ENCODE measurements at regions not wholly inside any gene's neighbourhood (a gene's known extent, or its start where the extent isn't known, plus 50 kb on each side); places are given as distances from the start of the nearest gene placed in this dataset.

- in situ Hi-C loops (cut with MboI) (no loop called here), intact Hi-C loops (cut with micrococcal nuclease) (no loop called here)
- Histone ChIP-seq H3K4me3 (no peak overlapping the region), H3K79me2 (ENCODE audit: control insufficient read depth, insufficient read depth, low read length) (no peaks in the 10 kb centered on the region), H3K27me3 (ENCODE audit: control insufficient read depth in 2 of 2, insufficient read depth in 2 of 2, low read length in 2 of 2) (no peaks in the 10 kb centered on the region), H3K9ac (ENCODE audit: insufficient read depth in 1 of 2, low read depth in 2 of 2, low read length in 2 of 2) (no peak overlapping the region), H3K36me3 (ENCODE audit: control insufficient read depth, insufficient read depth, low read length) (no peaks in the 10 kb centered on the region), H3K27ac (ENCODE audit: extremely low read depth, low read depth, low read length) (no peak overlapping the region), H3K4me2 (ENCODE audit: insufficient read depth, low read length) (no peak overlapping the region), H3K9me3 (replicated peaks; ENCODE audit: control insufficient read depth, insufficient read depth, low read depth, low read length) (no peaks in the 10 kb centered on the region), H4K20me1 (replicated peaks; ENCODE audit: control insufficient read depth, insufficient read depth, low read length) (no peaks in the 10 kb centered on the region), H2AFZ (ENCODE audit: low read depth, low read length) (no peak overlapping the region), H3K9me1 (ENCODE audit: control insufficient read depth, insufficient read depth, low read length) (no peaks in the 10 kb centered on the region), H3K4me1 (replicated peaks in 1 of 2; ENCODE audit: control insufficient read depth in 2 of 2, insufficient read depth in 2 of 2, low read length in 2 of 2) (no peaks in the 10 kb centered on the region)
- ATAC-seq (no peak), FAIRE-seq (no peak), DNase-seq (ENCODE audit: extremely low read depth in 1 of 4, low spot score in 3 of 4) (no peak)
- 3% methylated on average over 2 of the region's 2 CpGs for WGBS (ENCODE audit: insufficient coverage, low coverage, missing lambda C conversion rate)
- ChIA-PET CTCF (ENCODE audit: low intra/inter-chr PET ratio) (no interaction called here), POLR2A (no interaction called here)
- no peak for TF ChIP-seq POLR2AphosphoS2 (IDR thresholded peaks at IDR 0.05; ENCODE audit: low read length)
- no peak for TF ChIP-seq ZSCAN29 (IDR thresholded peaks at IDR 0.05)
- TF ChIP-seq, protein P1, sequence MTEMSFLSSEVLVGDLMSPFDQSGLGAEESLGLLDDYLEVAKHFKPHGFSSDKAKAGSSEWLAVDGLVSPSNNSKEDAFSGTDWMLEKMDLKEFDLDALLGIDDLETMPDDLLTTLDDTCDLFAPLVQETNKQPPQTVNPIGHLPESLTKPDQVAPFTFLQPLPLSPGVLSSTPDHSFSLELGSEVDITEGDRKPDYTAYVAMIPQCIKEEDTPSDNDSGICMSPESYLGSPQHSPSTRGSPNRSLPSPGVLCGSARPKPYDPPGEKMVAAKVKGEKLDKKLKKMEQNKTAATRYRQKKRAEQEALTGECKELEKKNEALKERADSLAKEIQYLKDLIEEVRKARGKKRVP (CRISPR knock-in tag; IDR thresholded peaks at IDR 0.05) = no peak
- TF ChIP-seq WHSC1 (IDR thresholded peaks at IDR 0.05; ENCODE audit: low read length) = no peak
- TF ChIP-seq RCOR1 (IDR thresholded peaks at IDR 0.05; ENCODE audit: borderline replicate concordance in 1 of 2, low read depth in 2 of 2, low read length in 2 of 2) = no peak
- BruUV-seq (replicated peaks) = no TSS peak
Observed at GRCh38 chr5:144634138-144634537, 463.5 kb downstream of the KCTD16 start.

DNA sequence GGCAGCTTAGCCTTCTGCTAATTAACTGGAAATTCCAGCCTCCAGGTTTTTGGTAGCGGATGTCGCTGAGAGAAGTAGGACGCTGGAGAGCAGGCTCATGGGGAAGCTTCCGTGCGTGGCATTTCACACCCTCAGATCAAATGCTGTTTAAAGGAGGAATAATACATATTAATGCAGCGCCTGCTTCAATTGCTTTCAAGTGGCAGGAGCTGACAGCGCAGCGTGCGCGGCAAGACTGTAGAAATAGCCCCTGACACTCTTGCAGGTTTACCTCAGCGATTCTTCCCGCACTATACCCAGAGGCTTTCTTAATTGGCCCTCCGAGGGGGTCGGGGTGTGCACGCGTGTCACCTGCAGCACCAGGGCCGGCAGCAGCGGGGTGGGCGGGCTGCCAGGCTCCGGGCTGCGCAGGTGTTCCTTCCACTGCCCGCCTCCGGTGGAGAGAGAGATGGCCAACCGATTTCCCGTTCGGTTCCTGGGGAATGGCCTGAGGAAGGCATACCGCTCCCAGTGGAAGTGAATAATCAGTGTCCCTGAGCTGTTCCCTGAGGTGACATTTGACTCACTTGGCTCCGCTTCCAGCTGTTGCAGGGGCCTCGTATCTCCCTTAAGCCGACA, 427.9 kb downstream of the KCTD16 start:
- ATAC-seq (no peak), FAIRE-seq (no peak), DNase-seq (ENCODE audit: extremely low read depth in 1 of 4, low spot score in 3 of 4) (no peak)
- H3K9ac ChIP-seq (ENCODE audit: insufficient read depth in 1 of 2, low read depth in 2 of 2, low read length in 2 of 2) = no peak overlapping the region
- no peaks in the 10 kb centered on the region for H3K79me2 ChIP-seq (ENCODE audit: control insufficient read depth, insufficient read depth, low read length)
- no peaks in the 10 kb centered on the region for H3K27me3 ChIP-seq (ENCODE audit: control insufficient read depth in 2 of 2, insufficient read depth in 2 of 2, low read length in 2 of 2)
- no peaks in the 10 kb centered on the region for H3K9me1 ChIP-seq (ENCODE audit: control insufficient read depth, insufficient read depth, low read length)
- WGBS (ENCODE audit: insufficient coverage, low coverage, missing lambda C conversion rate) = 3% methylated on average over 22 of the region's 30 CpGs
- intact Hi-C loops (cut with micrococcal nuclease) = no loop called here
- H3K27ac ChIP-seq (ENCODE audit: extremely low read depth, low read depth, low read length) = no peak overlapping the region
- in situ Hi-C loops (cut with MboI) = no loop called here
- H3K4me3 ChIP-seq = no peak overlapping the region
- H2AFZ ChIP-seq (ENCODE audit: low read depth, low read length) = no peak overlapping the region
- H3K4me2 ChIP-seq (ENCODE audit: insufficient read depth, low read length) = no peak overlapping the region
- H3K36me3 ChIP-seq (ENCODE audit: control insufficient read depth, insufficient read depth, low read length) = no peaks in the 10 kb centered on the region
- H3K4me1 ChIP-seq (replicated peaks in 1 of 2; ENCODE audit: control insufficient read depth in 2 of 2, insufficient read depth in 2 of 2, low read length in 2 of 2) = no peaks in the 10 kb centered on the region
- no peaks in the 10 kb centered on the region for H3K9me3 ChIP-seq (replicated peaks; ENCODE audit: control insufficient read depth, insufficient read depth, low read depth, low read length)
- ChIA-PET POLR2A (no interaction called here), CTCF (ENCODE audit: low intra/inter-chr PET ratio) (no interaction called here)
- H4K20me1 ChIP-seq (replicated peaks; ENCODE audit: control insufficient read depth, insufficient read depth, low read length) = no peaks in the 10 kb centered on the region
- no TSS peak for BruUV-seq (replicated peaks)
- TF ChIP-seq RFX1 (IDR thresholded peaks at IDR 0.05) = no peak
- TF ChIP-seq NR2F6 (CRISPR knock-in tag; IDR thresholded peaks at IDR 0.05) = no peak
- TF ChIP-seq KLF10 (CRISPR knock-in tag; IDR thresholded peaks at IDR 0.05) = no peak
- TF ChIP-seq, protein P2, sequence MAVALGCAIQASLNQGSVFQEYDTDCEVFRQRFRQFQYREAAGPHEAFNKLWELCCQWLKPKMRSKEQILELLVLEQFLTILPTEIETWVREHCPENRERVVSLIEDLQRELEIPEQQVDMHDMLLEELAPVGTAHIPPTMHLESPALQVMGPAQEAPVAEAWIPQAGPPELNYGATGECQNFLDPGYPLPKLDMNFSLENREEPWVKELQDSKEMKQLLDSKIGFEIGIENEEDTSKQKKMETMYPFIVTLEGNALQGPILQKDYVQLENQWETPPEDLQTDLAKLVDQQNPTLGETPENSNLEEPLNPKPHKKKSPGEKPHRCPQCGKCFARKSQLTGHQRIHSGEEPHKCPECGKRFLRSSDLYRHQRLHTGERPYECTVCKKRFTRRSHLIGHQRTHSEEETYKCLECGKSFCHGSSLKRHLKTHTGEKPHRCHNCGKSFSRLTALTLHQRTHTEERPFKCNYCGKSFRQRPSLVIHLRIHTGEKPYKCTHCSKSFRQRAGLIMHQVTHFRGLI (CRISPR knock-in tag; IDR thresholded peaks at IDR 0.05) = no peak
- TF ChIP-seq, protein P3, sequence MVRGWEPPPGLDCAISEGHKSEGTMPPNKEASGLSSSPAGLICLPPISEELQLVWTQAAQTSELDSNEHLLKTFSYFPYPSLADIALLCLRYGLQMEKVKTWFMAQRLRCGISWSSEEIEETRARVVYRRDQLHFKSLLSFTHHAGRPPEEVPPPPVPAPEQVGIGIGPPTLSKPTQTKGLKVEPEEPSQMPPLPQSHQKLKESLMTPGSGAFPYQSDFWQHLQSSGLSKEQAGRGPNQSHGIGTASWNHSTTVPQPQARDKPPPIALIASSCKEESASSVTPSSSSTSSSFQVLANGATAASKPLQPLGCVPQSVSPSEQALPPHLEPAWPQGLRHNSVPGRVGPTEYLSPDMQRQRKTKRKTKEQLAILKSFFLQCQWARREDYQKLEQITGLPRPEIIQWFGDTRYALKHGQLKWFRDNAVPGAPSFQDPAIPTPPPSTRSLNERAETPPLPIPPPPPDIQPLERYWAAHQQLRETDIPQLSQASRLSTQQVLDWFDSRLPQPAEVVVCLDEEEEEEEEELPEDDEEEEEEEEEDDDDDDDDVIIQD (CRISPR knock-in tag; IDR thresholded peaks at IDR 0.05) = no peak
- TF ChIP-seq ZKSCAN1 (IDR thresholded peaks at IDR 0.05; ENCODE audit: low read depth, low read length) = no peak

All from K562 (cell line).